ENCODE measurements at regions not wholly inside any gene's neighbourhood (a gene's known extent, or its start where the extent isn't known, plus 50 kb on each side); places are given as distances from the start of the nearest gene placed in this dataset.

- H3K79me2 ChIP-seq (replicated peaks; ENCODE audit: insufficient read depth) = no peaks in the 10 kb centered on the region
- H3K27ac Mint-ChIP-seq = no peak overlapping the region; the same call in 1 of the 2 replicates
- no peak for ATAC-seq
- H2AFZ ChIP-seq = no peak overlapping the region
- no peak overlapping the region for H3K4me3 Mint-ChIP-seq
- no peaks in the 10 kb centered on the region for H3F3A ChIP-seq (replicated peaks; ENCODE audit: low read depth)
- no peaks in the 10 kb centered on the region for H3K9me3 Mint-ChIP-seq
- no peaks in the 10 kb centered on the region for H3K36me3 ChIP-seq (ENCODE audit: insufficient read depth)
- H4K20me1 ChIP-seq (replicated peaks; ENCODE audit: insufficient read depth) = no peaks in the 10 kb centered on the region
- H3K4me1 ChIP-seq (ENCODE audit: insufficient read depth) = peaks cover 33% of the 10 kb centered on the region
- no peaks in the 10 kb centered on the region for H3K36me3 Mint-ChIP-seq (ENCODE audit: low read depth)
- H3K4me2 ChIP-seq = peak overlapping the region; percentile 4; the same call in 1 of the 2 replicates
- TF ChIP-seq ZNF331 (CRISPR knock-in tag; IDR thresholded peaks at IDR 0.05; ENCODE audit: low read depth) = no peak
- no peak for TF ChIP-seq ZNF462 (CRISPR knock-in tag; IDR thresholded peaks at IDR 0.05)
- TF ChIP-seq ETS1 (IDR thresholded peaks at IDR 0.05) = no peak
- no peak for TF ChIP-seq EZH2phosphoT487 (IDR thresholded peaks at IDR 0.05; ENCODE audit: unreplicated experiment)
- TF ChIP-seq NANOG (IDR thresholded peaks at IDR 0.05; ENCODE audit: borderline replicate concordance) = no peak
- TF ChIP-seq ZNF114 (CRISPR knock-in tag; IDR thresholded peaks at IDR 0.05) = no peak
- TF ChIP-seq JUNB (IDR thresholded peaks at IDR 0.05; ENCODE audit: unreplicated experiment) = no peak
- TF ChIP-seq CREB1 (CRISPR knock-in tag; IDR thresholded peaks at IDR 0.05; ENCODE audit: low read depth) = no peak
- no peak for TF ChIP-seq EZH2 (IDR thresholded peaks at IDR 0.05; ENCODE audit: low read depth, unreplicated experiment)
- no peak for TF ChIP-seq CTCF (conservative IDR thresholded peaks at IDR 0.05; ENCODE audit: low read depth in 2 of 2)
- TF ChIP-seq STAT1 (IDR thresholded peaks at IDR 0.05; ENCODE audit: unreplicated experiment) = no peak
- no peak for TF ChIP-seq REST (IDR thresholded peaks at IDR 0.05; ENCODE audit: unreplicated experiment)
- no peak for TF ChIP-seq POLR2AphosphoS5 (IDR thresholded peaks at IDR 0.05; ENCODE audit: low read depth)
- H3K9me2 ChIP-seq (ENCODE audit: insufficient read depth) = no peaks in the 10 kb centered on the region
- no peak for DNase-seq (ENCODE audit: low spot score)
- no peaks in the 10 kb centered on the region for H3K27me3 ChIP-seq (ENCODE audit: insufficient read depth)
- H3K4me3 ChIP-seq = no peak overlapping the region
- no peaks in the 10 kb centered on the region for H3K27me3 Mint-ChIP-seq (ENCODE audit: insufficient read depth, low read depth, poor library complexity)
- peaks cover 53% of the 10 kb centered on the region for H3K4me1 Mint-ChIP-seq
- H3K27ac ChIP-seq (ENCODE audit: low read depth) = no peak overlapping the region
Measured at GRCh38 chr2:226158229-226158628, 641.4 kb downstream of the IRS1 start.
